ENCODE measurements at regions not wholly inside any gene's neighbourhood (a gene's known extent, or its start where the extent isn't known, plus 50 kb on each side); places are given as distances from the start of the nearest gene placed in this dataset.

- TF ChIP-seq ZC3H10 (CRISPR knock-in tag; IDR thresholded peaks at IDR 0.05): no peak
- TF ChIP-seq ZNF565 (CRISPR knock-in tag; conservative IDR thresholded peaks at IDR 0.05; ENCODE audit: low read depth): no peak
- no peak for TF ChIP-seq TCF4 (CRISPR knock-in tag; IDR thresholded peaks at IDR 0.05; ENCODE audit: borderline replicate concordance)
- no peak for TF ChIP-seq GLIS3 (CRISPR knock-in tag; IDR thresholded peaks at IDR 0.05)
- no peak for TF ChIP-seq CREB5 (CRISPR knock-in tag; IDR thresholded peaks at IDR 0.05; ENCODE audit: low read depth)
- no peak for TF ChIP-seq ARNTL (CRISPR knock-in tag; IDR thresholded peaks at IDR 0.05; ENCODE audit: borderline replicate concordance, low read depth)
- TF ChIP-seq TOX (CRISPR knock-in tag; IDR thresholded peaks at IDR 0.05; ENCODE audit: borderline replicate concordance): no peak
- no peak for TF ChIP-seq PATZ1 (CRISPR knock-in tag; IDR thresholded peaks at IDR 0.05; ENCODE audit: borderline replicate concordance)
- TF ChIP-seq ZFP3 (CRISPR knock-in tag; IDR thresholded peaks at IDR 0.05): no peak
- no peak for TF ChIP-seq ZFP30 (CRISPR knock-in tag; IDR thresholded peaks at IDR 0.05)
These were observed 75.7 kb upstream of the E2F8 start for GRCh38 chr11:19316434-19316833.
